GM18519 (cell line): ENCODE measurements at regions not wholly inside any gene's neighbourhood (a gene's known extent, or its start where the extent isn't known, plus 50 kb on each side); places are given as distances from the start of the nearest gene placed in this dataset.
"Not testable (repeated sequence)": the region's sequence is repeated elsewhere in the genome, so short reads cannot be mapped to it uniquely, and the experiment has no call there.

Experiments used
- ATAC-seq: cut with Tn5 transposase; IDR thresholded peaks from one replicate; pipeline ENCODE4 v1.9.1; 2021; ENCODE audit warnings: mild to moderate bottlenecking, moderate library complexity; ENCODE audit not compliant: unreplicated experiment, low FRiP score

- no peak for ATAC-seq
Observed at GRCh38 chr5:125059255-125060002, 313.0 kb upstream of the ZNF608 start.

GRCh38 chr5:125061726-125062125, 315.3 kb upstream of the ZNF608 start:
- no peak for ATAC-seq

GRCh38 chr5:125064621-125065438, 318.4 kb upstream of the ZNF608 start:
- ATAC-seq, result no peak

- ATAC-seq, result no peak
Observed at GRCh38 chr5:125065741-125066140, 319.3 kb upstream of the ZNF608 start.

- no peak for ATAC-seq
Observed at GRCh38 chr5:125070961-125071360, 324.5 kb upstream of the ZNF608 start.

GRCh38 chr5:125073090-125073489, 326.7 kb upstream of the ZNF608 start:
- no peak for ATAC-seq

- ATAC-seq, result no peak
Observed at GRCh38 chr5:125075567-125075966, 329.1 kb upstream of the ZNF608 start.

- not testable (repeated sequence) for ATAC-seq
Observed at GRCh38 chr5:125079028-125079427, 332.6 kb upstream of the ZNF608 start.

- ATAC-seq, result no peak
Observed at GRCh38 chr5:125081101-125081500, 334.7 kb upstream of the ZNF608 start.

GRCh38 chr5:125083981-125084380, 337.5 kb upstream of the ZNF608 start:
- no peak for ATAC-seq

GRCh38 chr5:125085797-125086505, 339.5 kb upstream of the ZNF608 start:
- ATAC-seq, result no peak

- ATAC-seq, result no peak
Observed at GRCh38 chr5:125088522-125089105, 342.2 kb upstream of the ZNF608 start.

GRCh38 chr5:125092138-125092537, 345.7 kb upstream of the ZNF608 start:
- ATAC-seq, result not testable (repeated sequence)

GRCh38 chr5:125093776-125094175, 347.3 kb upstream of the ZNF608 start:
- ATAC-seq, result no peak

GRCh38 chr5:125100342-125100741, 353.9 kb upstream of the ZNF608 start:
- ATAC-seq, result no peak

- ATAC-seq, result no peak
Observed at GRCh38 chr5:125100951-125101350, 354.5 kb upstream of the ZNF608 start.

GRCh38 chr5:125103459-125103858, 357.0 kb upstream of the ZNF608 start:
- no peak for ATAC-seq

- no peak for ATAC-seq
Observed at GRCh38 chr5:125106271-125106670, 359.8 kb upstream of the ZNF608 start.

- no peak for ATAC-seq
Observed at GRCh38 chr5:125106881-125107280, 360.4 kb upstream of the ZNF608 start.

- no peak for ATAC-seq
Observed at GRCh38 chr5:125109293-125109692, 362.9 kb upstream of the ZNF608 start.

- ATAC-seq, result no peak
Observed at GRCh38 chr5:125109816-125110215, 363.4 kb upstream of the ZNF608 start.
